GM23338 (cell line): ENCODE measurements at regions not wholly inside any gene's neighbourhood (a gene's known extent, or its start where the extent isn't known, plus 50 kb on each side); places are given as distances from the start of the nearest gene placed in this dataset.

Experiments used
- ATAC-seq: fragments of 200-7000 bp; cut with Tn5 transposase; 3 replicates; pipeline ENCODE4 v1.9.1; 2020
- DNase-seq: peaks from one replicate; pipeline ENCODE4 v3.0.0-alpha.2; 2015; ENCODE audit warnings: low spot score
- H2AFZ ChIP-seq: fragments of 200-600 bp; sonication (generic); 2 replicates; pipeline ENCODE4 v1.8.0; 2016; ENCODE audit warnings: antibody characterized with exemption, mild to moderate bottlenecking, moderate library complexity
- H3F3A ChIP-seq: fragments of 200-600 bp; sonication (generic); replicated peaks from 2 replicates; pipeline ENCODE4 v1.8.0; 2017; ENCODE audit warnings: antibody characterized with exemption, mixed run types, low read depth
- H3K27ac ChIP-seq: fragments of 200-600 bp; sonication (generic); 2 replicates; pipeline ENCODE4 v1.6.1; 2016; ENCODE audit warnings: low read depth
- H3K27me3 ChIP-seq: fragments of 200-600 bp; sonication (generic); 2 replicates; pipeline ENCODE4 v1.8.0; 2016; ENCODE audit warnings: mild to moderate bottlenecking, mixed run types, moderate library complexity; ENCODE audit not compliant: insufficient read depth
- H3K36me3 ChIP-seq: fragments of 200-600 bp; sonication (generic); 2 replicates; pipeline ENCODE4 v1.8.0; 2016; ENCODE audit warnings: mild to moderate bottlenecking; ENCODE audit not compliant: insufficient read depth
- H3K4me1 ChIP-seq: fragments of 200-600 bp; sonication (generic); 2 replicates; pipeline ENCODE4 v1.8.0; 2016; ENCODE audit warnings: mild to moderate bottlenecking, moderate library complexity; ENCODE audit not compliant: insufficient read depth
- H3K4me2 ChIP-seq: fragments of 200-600 bp; sonication (generic); 2 replicates; pipeline ENCODE4 v1.7.1; 2017; ENCODE audit warnings: mixed run types
- H3K4me3 ChIP-seq: fragments of 200-600 bp; sonication (generic); 2 replicates; pipeline ENCODE4 v1.6.1; 2016; ENCODE audit warnings: mixed run types
- H3K79me2 ChIP-seq: fragments of 200-600 bp; sonication (generic); replicated peaks from 2 replicates; pipeline ENCODE4 v1.8.0; 2017; ENCODE audit warnings: mild to moderate bottlenecking; ENCODE audit not compliant: insufficient read depth
- H3K9me2 ChIP-seq: fragments of 200-600 bp; sonication (generic); 2 replicates; pipeline ENCODE4 v1.8.0; 2017; ENCODE audit not compliant: insufficient read depth
- H4K20me1 ChIP-seq: fragments of 200-600 bp; sonication (generic); replicated peaks from 2 replicates; pipeline ENCODE4 v1.8.0; 2017; ENCODE audit warnings: mild to moderate bottlenecking; ENCODE audit not compliant: insufficient read depth
- H3K27ac Mint-ChIP-seq: 2 replicates; pipeline ENCODE4 v1.8.0; 2020; ENCODE audit warnings: inconsistent platforms, mild to moderate bottlenecking, moderate library complexity, mixed read lengths
- H3K27me3 Mint-ChIP-seq: 3 replicates; pipeline ENCODE4 v1.8.0; 2022; ENCODE audit warnings: low read depth, mild to moderate bottlenecking, moderate library complexity, mixed read lengths, inconsistent platforms; ENCODE audit not compliant: insufficient read depth, poor library complexity
- H3K36me3 Mint-ChIP-seq: 3 replicates; pipeline ENCODE4 v1.8.0; 2021; ENCODE audit warnings: low read depth, mild to moderate bottlenecking, inconsistent platforms, moderate library complexity, mixed read lengths
- H3K4me1 Mint-ChIP-seq: 3 replicates; pipeline ENCODE4 v1.8.0; 2020; ENCODE audit warnings: mild to moderate bottlenecking, inconsistent platforms, mixed read lengths
- H3K4me3 Mint-ChIP-seq: 3 replicates; pipeline ENCODE4 v1.8.0; 2021; ENCODE audit warnings: moderate library complexity, mild to moderate bottlenecking, inconsistent platforms, mixed read lengths
- H3K9me3 Mint-ChIP-seq: 3 replicates; pipeline ENCODE4 v1.8.0; 2020; ENCODE audit warnings: moderate library complexity, mild to moderate bottlenecking, inconsistent platforms, mixed read lengths
- CREB1 ChIP-seq: fragments of 250-450 bp; sonication (Bioruptor Pico); IDR thresholded peaks from 2 replicates; pipeline ENCODE4 v1.5.0; 2020; ENCODE audit warnings: low read depth, mild to moderate bottlenecking, moderate library complexity
- EZH2 ChIP-seq: fragments of 200-600 bp; sonication (generic); IDR thresholded peaks from one replicate; pipeline ENCODE4 v1.8.0; 2017; ENCODE audit warnings: antibody characterized with exemption, mild to moderate bottlenecking, low read depth; ENCODE audit not compliant: unreplicated experiment
- EZH2phosphoT487 ChIP-seq: fragments of 200-600 bp; sonication (generic); IDR thresholded peaks from one replicate; pipeline ENCODE4 v1.8.1; 2018; ENCODE audit warnings: antibody characterized with exemption; ENCODE audit not compliant: unreplicated experiment
- JUNB ChIP-seq: IDR thresholded peaks from one replicate; pipeline ENCODE4 v1.6.1; 2016; ENCODE audit warnings: antibody characterized with exemption; ENCODE audit not compliant: unreplicated experiment
- NANOG ChIP-seq: IDR thresholded peaks from 2 replicates; pipeline ENCODE4 v1.6.1; 2016; ENCODE audit warnings: antibody characterized with exemption, borderline replicate concordance
- POLR2AphosphoS5 ChIP-seq: IDR thresholded peaks from 2 replicates; pipeline ENCODE4 v1.6.1; 2016; ENCODE audit warnings: antibody characterized with exemption, low read depth
- STAT1 ChIP-seq: IDR thresholded peaks from one replicate; pipeline ENCODE4 v1.6.1; 2016; ENCODE audit warnings: antibody characterized with exemption; ENCODE audit not compliant: unreplicated experiment
- ZNF114 ChIP-seq: fragments of 250-450 bp; sonication (Bioruptor Pico); IDR thresholded peaks from 2 replicates; pipeline ENCODE4 v1.5.0; 2020; ENCODE audit warnings: mild to moderate bottlenecking, moderate library complexity
- ZNF331 ChIP-seq: fragments of 250-450 bp; sonication (Bioruptor Pico); IDR thresholded peaks from 2 replicates; pipeline ENCODE4 v1.5.0; 2020; ENCODE audit warnings: low read depth, mild to moderate bottlenecking, moderate library complexity
- TF ChIP-seq, protein P1 (sequence below): IDR thresholded peaks from one replicate; pipeline ENCODE4 v1.6.1; 2018; ENCODE audit warnings: antibody characterized with exemption; ENCODE audit not compliant: unreplicated experiment
- TF ChIP-seq, protein P2 (sequence below): fragments of 250-450 bp; sonication (Bioruptor Pico); IDR thresholded peaks from 2 replicates; pipeline ENCODE4 v1.5.0; 2020; ENCODE audit warnings: mild to moderate bottlenecking, moderate library complexity
- TF ChIP-seq, protein P3 (sequence below): IDR thresholded peaks from 2 replicates; pipeline ENCODE4 v1.6.1; 2016; ENCODE audit warnings: antibody characterized with exemption
- TF ChIP-seq, protein P4 (sequence below), 2 experiments: fragments of 200-600 bp in 1 of 2; sonication (generic) in 1 of 2; conservative IDR thresholded peaks; 2 replicates each; pipeline versions ENCODE4 v1.5.1 to v1.6.1; 2016 to 2017; ENCODE audit warnings: antibody characterized with exemption in 2 of 2, low read depth in 2 of 2, mild to moderate bottlenecking in 2 of 2, moderate library complexity in 1 of 2

DNA sequence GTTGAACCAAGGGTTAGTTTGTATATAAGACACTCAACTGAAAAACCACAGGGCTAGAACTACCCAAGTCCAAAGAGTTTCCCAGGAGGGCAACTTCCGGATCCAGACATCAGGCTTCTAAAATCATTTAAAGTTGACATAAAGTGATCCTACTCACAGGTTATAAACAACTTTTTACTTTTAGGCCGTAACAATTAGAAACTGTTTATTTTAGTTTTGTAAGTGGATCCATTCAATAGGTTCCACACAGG, 454.6 kb downstream of the MEIS1 start:
- no peaks in the 10 kb centered on the region for H3K36me3 Mint-ChIP-seq
- no peak overlapping the region for H3K4me2 ChIP-seq
- no peak for ATAC-seq

More for the DNA sequence above, 454.6 kb downstream of the MEIS1 start:
- peaks cover 2% of the 10 kb centered on the region; the same call in 2 of the 3 replicates for H3K9me3 Mint-ChIP-seq
- H3K4me1 Mint-ChIP-seq, result no peaks in the 10 kb centered on the region
- Histone ChIP-seq H3K9me2 (peaks cover 4% of the 10 kb centered on the region; the same call in 1 of the 2 replicates), H2AFZ (no peak overlapping the region), H3K27ac (no peak overlapping the region), H3K4me3 (no peak overlapping the region), H4K20me1 (no peaks in the 10 kb centered on the region), H3K4me1 (no peaks in the 10 kb centered on the region), H3F3A (no peaks in the 10 kb centered on the region), H3K27me3 (no peaks in the 10 kb centered on the region), H3K79me2 (no peaks in the 10 kb centered on the region), H3K36me3 (no peaks in the 10 kb centered on the region)
- TF ChIP-seq POLR2AphosphoS5 (no peak), ZNF331 (CRISPR knock-in tag) (no peak), JUNB (no peak), EZH2 (no peak), ZNF114 (no peak), STAT1 (no peak), CREB1 (CRISPR knock-in tag) (no peak), EZH2phosphoT487 (no peak), NANOG (no peak)
- TF ChIP-seq, protein P1, sequence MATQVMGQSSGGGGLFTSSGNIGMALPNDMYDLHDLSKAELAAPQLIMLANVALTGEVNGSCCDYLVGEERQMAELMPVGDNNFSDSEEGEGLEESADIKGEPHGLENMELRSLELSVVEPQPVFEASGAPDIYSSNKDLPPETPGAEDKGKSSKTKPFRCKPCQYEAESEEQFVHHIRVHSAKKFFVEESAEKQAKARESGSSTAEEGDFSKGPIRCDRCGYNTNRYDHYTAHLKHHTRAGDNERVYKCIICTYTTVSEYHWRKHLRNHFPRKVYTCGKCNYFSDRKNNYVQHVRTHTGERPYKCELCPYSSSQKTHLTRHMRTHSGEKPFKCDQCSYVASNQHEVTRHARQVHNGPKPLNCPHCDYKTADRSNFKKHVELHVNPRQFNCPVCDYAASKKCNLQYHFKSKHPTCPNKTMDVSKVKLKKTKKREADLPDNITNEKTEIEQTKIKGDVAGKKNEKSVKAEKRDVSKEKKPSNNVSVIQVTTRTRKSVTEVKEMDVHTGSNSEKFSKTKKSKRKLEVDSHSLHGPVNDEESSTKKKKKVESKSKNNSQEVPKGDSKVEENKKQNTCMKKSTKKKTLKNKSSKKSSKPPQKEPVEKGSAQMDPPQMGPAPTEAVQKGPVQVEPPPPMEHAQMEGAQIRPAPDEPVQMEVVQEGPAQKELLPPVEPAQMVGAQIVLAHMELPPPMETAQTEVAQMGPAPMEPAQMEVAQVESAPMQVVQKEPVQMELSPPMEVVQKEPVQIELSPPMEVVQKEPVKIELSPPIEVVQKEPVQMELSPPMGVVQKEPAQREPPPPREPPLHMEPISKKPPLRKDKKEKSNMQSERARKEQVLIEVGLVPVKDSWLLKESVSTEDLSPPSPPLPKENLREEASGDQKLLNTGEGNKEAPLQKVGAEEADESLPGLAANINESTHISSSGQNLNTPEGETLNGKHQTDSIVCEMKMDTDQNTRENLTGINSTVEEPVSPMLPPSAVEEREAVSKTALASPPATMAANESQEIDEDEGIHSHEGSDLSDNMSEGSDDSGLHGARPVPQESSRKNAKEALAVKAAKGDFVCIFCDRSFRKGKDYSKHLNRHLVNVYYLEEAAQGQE, result no peak
- TF ChIP-seq, protein P2, sequence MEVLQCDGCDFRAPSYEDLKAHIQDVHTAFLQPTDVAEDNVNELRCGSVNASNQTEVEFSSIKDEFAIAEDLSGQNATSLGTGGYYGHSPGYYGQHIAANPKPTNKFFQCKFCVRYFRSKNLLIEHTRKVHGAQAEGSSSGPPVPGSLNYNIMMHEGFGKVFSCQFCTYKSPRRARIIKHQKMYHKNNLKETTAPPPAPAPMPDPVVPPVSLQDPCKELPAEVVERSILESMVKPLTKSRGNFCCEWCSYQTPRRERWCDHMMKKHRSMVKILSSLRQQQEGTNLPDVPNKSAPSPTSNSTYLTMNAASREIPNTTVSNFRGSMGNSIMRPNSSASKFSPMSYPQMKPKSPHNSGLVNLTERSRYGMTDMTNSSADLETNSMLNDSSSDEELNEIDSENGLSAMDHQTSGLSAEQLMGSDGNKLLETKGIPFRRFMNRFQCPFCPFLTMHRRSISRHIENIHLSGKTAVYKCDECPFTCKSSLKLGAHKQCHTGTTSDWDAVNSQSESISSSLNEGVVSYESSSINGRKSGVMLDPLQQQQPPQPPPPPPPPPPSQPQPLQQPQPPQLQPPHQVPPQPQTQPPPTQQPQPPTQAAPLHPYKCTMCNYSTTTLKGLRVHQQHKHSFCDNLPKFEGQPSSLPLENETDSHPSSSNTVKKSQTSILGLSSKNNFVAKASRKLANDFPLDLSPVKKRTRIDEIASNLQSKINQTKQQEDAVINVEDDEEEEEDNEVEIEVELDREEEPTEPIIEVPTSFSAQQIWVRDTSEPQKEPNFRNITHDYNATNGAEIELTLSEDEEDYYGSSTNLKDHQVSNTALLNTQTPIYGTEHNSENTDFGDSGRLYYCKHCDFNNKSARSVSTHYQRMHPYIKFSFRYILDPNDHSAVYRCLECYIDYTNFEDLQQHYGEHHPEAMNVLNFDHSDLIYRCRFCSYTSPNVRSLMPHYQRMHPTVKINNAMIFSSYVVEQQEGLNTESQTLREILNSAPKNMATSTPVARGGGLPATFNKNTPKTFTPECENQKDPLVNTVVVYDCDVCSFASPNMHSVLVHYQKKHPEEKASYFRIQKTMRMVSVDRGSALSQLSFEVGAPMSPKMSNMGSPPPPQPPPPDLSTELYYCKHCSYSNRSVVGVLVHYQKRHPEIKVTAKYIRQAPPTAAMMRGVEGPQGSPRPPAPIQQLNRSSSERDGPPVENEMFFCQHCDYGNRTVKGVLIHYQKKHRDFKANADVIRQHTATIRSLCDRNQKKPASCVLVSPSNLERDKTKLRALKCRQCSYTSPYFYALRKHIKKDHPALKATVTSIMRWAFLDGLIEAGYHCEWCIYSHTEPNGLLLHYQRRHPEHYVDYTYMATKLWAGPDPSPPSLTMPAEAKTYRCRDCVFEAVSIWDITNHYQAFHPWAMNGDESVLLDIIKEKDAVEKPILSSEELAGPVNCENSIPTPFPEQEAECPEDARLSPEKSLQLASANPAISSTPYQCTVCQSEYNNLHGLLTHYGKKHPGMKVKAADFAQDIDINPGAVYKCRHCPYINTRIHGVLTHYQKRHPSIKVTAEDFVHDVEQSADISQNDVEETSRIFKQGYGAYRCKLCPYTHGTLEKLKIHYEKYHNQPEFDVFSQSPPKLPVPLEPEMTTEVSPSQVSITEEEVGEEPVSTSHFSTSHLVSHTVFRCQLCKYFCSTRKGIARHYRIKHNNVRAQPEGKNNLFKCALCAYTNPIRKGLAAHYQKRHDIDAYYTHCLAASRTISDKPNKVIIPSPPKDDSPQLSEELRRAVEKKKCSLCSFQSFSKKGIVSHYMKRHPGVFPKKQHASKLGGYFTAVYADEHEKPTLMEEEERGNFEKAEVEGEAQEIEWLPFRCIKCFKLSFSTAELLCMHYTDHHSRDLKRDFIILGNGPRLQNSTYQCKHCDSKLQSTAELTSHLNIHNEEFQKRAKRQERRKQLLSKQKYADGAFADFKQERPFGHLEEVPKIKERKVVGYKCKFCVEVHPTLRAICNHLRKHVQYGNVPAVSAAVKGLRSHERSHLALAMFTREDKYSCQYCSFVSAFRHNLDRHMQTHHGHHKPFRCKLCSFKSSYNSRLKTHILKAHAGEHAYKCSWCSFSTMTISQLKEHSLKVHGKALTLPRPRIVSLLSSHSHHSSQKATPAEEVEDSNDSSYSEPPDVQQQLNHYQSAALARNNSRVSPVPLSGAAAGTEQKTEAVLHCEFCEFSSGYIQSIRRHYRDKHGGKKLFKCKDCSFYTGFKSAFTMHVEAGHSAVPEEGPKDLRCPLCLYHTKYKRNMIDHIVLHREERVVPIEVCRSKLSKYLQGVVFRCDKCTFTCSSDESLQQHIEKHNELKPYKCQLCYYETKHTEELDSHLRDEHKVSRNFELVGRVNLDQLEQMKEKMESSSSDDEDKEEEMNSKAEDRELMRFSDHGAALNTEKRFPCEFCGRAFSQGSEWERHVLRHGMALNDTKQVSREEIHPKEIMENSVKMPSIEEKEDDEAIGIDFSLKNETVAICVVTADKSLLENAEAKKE (CRISPR knock-in tag), result no peak
- TF ChIP-seq, protein P3, sequence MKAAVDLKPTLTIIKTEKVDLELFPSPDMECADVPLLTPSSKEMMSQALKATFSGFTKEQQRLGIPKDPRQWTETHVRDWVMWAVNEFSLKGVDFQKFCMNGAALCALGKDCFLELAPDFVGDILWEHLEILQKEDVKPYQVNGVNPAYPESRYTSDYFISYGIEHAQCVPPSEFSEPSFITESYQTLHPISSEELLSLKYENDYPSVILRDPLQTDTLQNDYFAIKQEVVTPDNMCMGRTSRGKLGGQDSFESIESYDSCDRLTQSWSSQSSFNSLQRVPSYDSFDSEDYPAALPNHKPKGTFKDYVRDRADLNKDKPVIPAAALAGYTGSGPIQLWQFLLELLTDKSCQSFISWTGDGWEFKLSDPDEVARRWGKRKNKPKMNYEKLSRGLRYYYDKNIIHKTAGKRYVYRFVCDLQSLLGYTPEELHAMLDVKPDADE, result no peak
- TF ChIP-seq, protein P4, sequence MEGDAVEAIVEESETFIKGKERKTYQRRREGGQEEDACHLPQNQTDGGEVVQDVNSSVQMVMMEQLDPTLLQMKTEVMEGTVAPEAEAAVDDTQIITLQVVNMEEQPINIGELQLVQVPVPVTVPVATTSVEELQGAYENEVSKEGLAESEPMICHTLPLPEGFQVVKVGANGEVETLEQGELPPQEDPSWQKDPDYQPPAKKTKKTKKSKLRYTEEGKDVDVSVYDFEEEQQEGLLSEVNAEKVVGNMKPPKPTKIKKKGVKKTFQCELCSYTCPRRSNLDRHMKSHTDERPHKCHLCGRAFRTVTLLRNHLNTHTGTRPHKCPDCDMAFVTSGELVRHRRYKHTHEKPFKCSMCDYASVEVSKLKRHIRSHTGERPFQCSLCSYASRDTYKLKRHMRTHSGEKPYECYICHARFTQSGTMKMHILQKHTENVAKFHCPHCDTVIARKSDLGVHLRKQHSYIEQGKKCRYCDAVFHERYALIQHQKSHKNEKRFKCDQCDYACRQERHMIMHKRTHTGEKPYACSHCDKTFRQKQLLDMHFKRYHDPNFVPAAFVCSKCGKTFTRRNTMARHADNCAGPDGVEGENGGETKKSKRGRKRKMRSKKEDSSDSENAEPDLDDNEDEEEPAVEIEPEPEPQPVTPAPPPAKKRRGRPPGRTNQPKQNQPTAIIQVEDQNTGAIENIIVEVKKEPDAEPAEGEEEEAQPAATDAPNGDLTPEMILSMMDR (conservative IDR thresholded peaks at IDR 0.05; ENCODE audit: low read depth in 2 of 2), result no peak
- no peak for DNase-seq
- H3K27ac Mint-ChIP-seq, result no peak overlapping the region
- H3K4me3 Mint-ChIP-seq, result no peak overlapping the region
- no peaks in the 10 kb centered on the region for H3K27me3 Mint-ChIP-seq
